ENCODE measurements at regions not wholly inside any gene's neighbourhood (a gene's known extent, or its start where the extent isn't known, plus 50 kb on each side); places are given as distances from the start of the nearest gene placed in this dataset.

GRCh38 chr10:3887404-3887803 lies 102.4 kb upstream of the KLF6 start:
- no peak overlapping the region for H3K4me3 ChIP-seq (ENCODE audit: low read depth, low read length)
- TF ChIP-seq MYC (IDR thresholded peaks at IDR 0.05; ENCODE audit: low read depth, low read length), result no peak
- no peak for TF ChIP-seq MAX (IDR thresholded peaks at IDR 0.05; ENCODE audit: low read depth, low read length)
- TF ChIP-seq, protein P1, sequence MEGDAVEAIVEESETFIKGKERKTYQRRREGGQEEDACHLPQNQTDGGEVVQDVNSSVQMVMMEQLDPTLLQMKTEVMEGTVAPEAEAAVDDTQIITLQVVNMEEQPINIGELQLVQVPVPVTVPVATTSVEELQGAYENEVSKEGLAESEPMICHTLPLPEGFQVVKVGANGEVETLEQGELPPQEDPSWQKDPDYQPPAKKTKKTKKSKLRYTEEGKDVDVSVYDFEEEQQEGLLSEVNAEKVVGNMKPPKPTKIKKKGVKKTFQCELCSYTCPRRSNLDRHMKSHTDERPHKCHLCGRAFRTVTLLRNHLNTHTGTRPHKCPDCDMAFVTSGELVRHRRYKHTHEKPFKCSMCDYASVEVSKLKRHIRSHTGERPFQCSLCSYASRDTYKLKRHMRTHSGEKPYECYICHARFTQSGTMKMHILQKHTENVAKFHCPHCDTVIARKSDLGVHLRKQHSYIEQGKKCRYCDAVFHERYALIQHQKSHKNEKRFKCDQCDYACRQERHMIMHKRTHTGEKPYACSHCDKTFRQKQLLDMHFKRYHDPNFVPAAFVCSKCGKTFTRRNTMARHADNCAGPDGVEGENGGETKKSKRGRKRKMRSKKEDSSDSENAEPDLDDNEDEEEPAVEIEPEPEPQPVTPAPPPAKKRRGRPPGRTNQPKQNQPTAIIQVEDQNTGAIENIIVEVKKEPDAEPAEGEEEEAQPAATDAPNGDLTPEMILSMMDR (IDR thresholded peaks at IDR 0.05; ENCODE audit: low read depth, low read length), result no peak
- TF ChIP-seq POLR2A (IDR thresholded peaks at IDR 0.05; ENCODE audit: extremely low read depth, insufficient read length), result no peak
- DNase-seq (ENCODE audit: low read depth), result no peak

GRCh38 chr10:3886641-3887251 lies 101.7 kb upstream of the KLF6 start:
- no peak for DNase-seq (ENCODE audit: low read depth)
- TF ChIP-seq MAX (IDR thresholded peaks at IDR 0.05; ENCODE audit: low read depth, low read length) (no peak), POLR2A (IDR thresholded peaks at IDR 0.05; ENCODE audit: extremely low read depth, insufficient read length) (no peak), MYC (IDR thresholded peaks at IDR 0.05; ENCODE audit: low read depth, low read length) (no peak)
- TF ChIP-seq, protein P1 (IDR thresholded peaks at IDR 0.05; ENCODE audit: low read depth, low read length), result no peak
- no peak overlapping the region for H3K4me3 ChIP-seq (ENCODE audit: low read depth, low read length)

GRCh38 chr10:3886191-3886590 lies 101.2 kb upstream of the KLF6 start:
- H3K4me3 ChIP-seq (ENCODE audit: low read depth, low read length), result no peak overlapping the region
- TF ChIP-seq MAX (IDR thresholded peaks at IDR 0.05; ENCODE audit: low read depth, low read length) (no peak), MYC (IDR thresholded peaks at IDR 0.05; ENCODE audit: low read depth, low read length) (no peak), POLR2A (IDR thresholded peaks at IDR 0.05; ENCODE audit: extremely low read depth, insufficient read length) (no peak)
- TF ChIP-seq, protein P1 (IDR thresholded peaks at IDR 0.05; ENCODE audit: low read depth, low read length), result no peak
- DNase-seq (ENCODE audit: low read depth), result no peak

GRCh38 chr10:3882855-3883254 lies 97.8 kb upstream of the KLF6 start:
- H3K4me3 ChIP-seq (ENCODE audit: low read depth, low read length), result no peak overlapping the region
- DNase-seq (ENCODE audit: low read depth), result no peak
- TF ChIP-seq POLR2A (IDR thresholded peaks at IDR 0.05; ENCODE audit: extremely low read depth, insufficient read length) (no peak), MYC (IDR thresholded peaks at IDR 0.05; ENCODE audit: low read depth, low read length) (no peak), MAX (IDR thresholded peaks at IDR 0.05; ENCODE audit: low read depth, low read length) (no peak)
- TF ChIP-seq, protein P1 (IDR thresholded peaks at IDR 0.05; ENCODE audit: low read depth, low read length), result no peak

GRCh38 chr10:3881622-3882021 lies 96.6 kb upstream of the KLF6 start:
- H3K4me3 ChIP-seq (ENCODE audit: low read depth, low read length), result no peak overlapping the region
- TF ChIP-seq MAX (IDR thresholded peaks at IDR 0.05; ENCODE audit: low read depth, low read length) (no peak), POLR2A (IDR thresholded peaks at IDR 0.05; ENCODE audit: extremely low read depth, insufficient read length) (no peak), MYC (IDR thresholded peaks at IDR 0.05; ENCODE audit: low read depth, low read length) (no peak)
- TF ChIP-seq, protein P1 (IDR thresholded peaks at IDR 0.05; ENCODE audit: low read depth, low read length), result no peak
- DNase-seq (ENCODE audit: low read depth), result no peak

Measured in NB4 (cell line).